ENCODE measurements at regions not wholly inside any gene's neighbourhood (a gene's known extent, or its start where the extent isn't known, plus 50 kb on each side); places are given as distances from the start of the nearest gene placed in this dataset.
"Not testable (repeated sequence)": the region's sequence is repeated elsewhere in the genome, so short reads cannot be mapped to it uniquely, and the experiment has no call there.

GRCh38 chr16:29286796-29287195 lies 119.7 kb downstream of the NPIPB11 start:
- H3K27ac ChIP-seq (ENCODE audit: low read depth, low read length); H4K20me1 ChIP-seq (ENCODE audit: low read depth, low read length); H3K79me2 ChIP-seq (ENCODE audit: insufficient read depth, low read length); H3K4me2 ChIP-seq (ENCODE audit: low read depth, low read length, poor library complexity, severe bottlenecking); H3K27me3 ChIP-seq (ENCODE audit: low read length); H2AFZ ChIP-seq (ENCODE audit: low read depth, low read length, severe bottlenecking); H3K4me3 ChIP-seq (ENCODE audit: insufficient read depth, low read length, poor library complexity, severe bottlenecking); H3K36me3 ChIP-seq (ENCODE audit: low read length); H3F3A ChIP-seq (ENCODE audit: insufficient read depth); H3K9me2 ChIP-seq (replicated peaks; ENCODE audit: insufficient read depth, low read length); H3K9me3 ChIP-seq (ENCODE audit: insufficient read depth, low read length); H3K9ac ChIP-seq (ENCODE audit: low read length): not testable (repeated sequence)

- not testable (repeated sequence) for H3F3A ChIP-seq (ENCODE audit: insufficient read depth); H3K79me2 ChIP-seq (ENCODE audit: insufficient read depth, low read length); H3K4me2 ChIP-seq (ENCODE audit: low read depth, low read length, poor library complexity, severe bottlenecking); H3K4me3 ChIP-seq (ENCODE audit: insufficient read depth, low read length, poor library complexity, severe bottlenecking); H3K9ac ChIP-seq (ENCODE audit: low read length); H4K20me1 ChIP-seq (ENCODE audit: low read depth, low read length); H3K27me3 ChIP-seq (ENCODE audit: low read length); H3K9me3 ChIP-seq (ENCODE audit: insufficient read depth, low read length); H3K27ac ChIP-seq (ENCODE audit: low read depth, low read length); H2AFZ ChIP-seq (ENCODE audit: low read depth, low read length, severe bottlenecking); H3K36me3 ChIP-seq (ENCODE audit: low read length); H3K9me2 ChIP-seq (replicated peaks; ENCODE audit: insufficient read depth, low read length)
Measured at GRCh38 chr16:29286161-29286560, 120.3 kb downstream of the NPIPB11 start.

GRCh38 chr16:29285151-29285885 lies 121.2 kb downstream of the NPIPB11 start:
- not testable (repeated sequence) for H3K27ac ChIP-seq (ENCODE audit: low read depth, low read length); H4K20me1 ChIP-seq (ENCODE audit: low read depth, low read length); H3K79me2 ChIP-seq (ENCODE audit: insufficient read depth, low read length); H3K9me3 ChIP-seq (ENCODE audit: insufficient read depth, low read length); H3K9ac ChIP-seq (ENCODE audit: low read length); H3F3A ChIP-seq (ENCODE audit: insufficient read depth); H3K4me2 ChIP-seq (ENCODE audit: low read depth, low read length, poor library complexity, severe bottlenecking); H3K36me3 ChIP-seq (ENCODE audit: low read length); H3K27me3 ChIP-seq (ENCODE audit: low read length); H2AFZ ChIP-seq (ENCODE audit: low read depth, low read length, severe bottlenecking); H3K9me2 ChIP-seq (replicated peaks; ENCODE audit: insufficient read depth, low read length); H3K4me3 ChIP-seq (ENCODE audit: insufficient read depth, low read length, poor library complexity, severe bottlenecking)

- not testable (repeated sequence) for H4K20me1 ChIP-seq (ENCODE audit: low read depth, low read length); H3K4me2 ChIP-seq (ENCODE audit: low read depth, low read length, poor library complexity, severe bottlenecking); H3K9ac ChIP-seq (ENCODE audit: low read length); H3K27ac ChIP-seq (ENCODE audit: low read depth, low read length); H3K27me3 ChIP-seq (ENCODE audit: low read length); H3K36me3 ChIP-seq (ENCODE audit: low read length); H3F3A ChIP-seq (ENCODE audit: insufficient read depth); H3K4me3 ChIP-seq (ENCODE audit: insufficient read depth, low read length, poor library complexity, severe bottlenecking); H2AFZ ChIP-seq (ENCODE audit: low read depth, low read length, severe bottlenecking); H3K79me2 ChIP-seq (ENCODE audit: insufficient read depth, low read length); H3K9me3 ChIP-seq (ENCODE audit: insufficient read depth, low read length); H3K9me2 ChIP-seq (replicated peaks; ENCODE audit: insufficient read depth, low read length)
Measured at GRCh38 chr16:29284723-29285122, 121.8 kb downstream of the NPIPB11 start.

GRCh38 chr16:29284159-29284558 lies 122.4 kb downstream of the NPIPB11 start:
- H3K36me3 ChIP-seq (ENCODE audit: low read length); H3K9me3 ChIP-seq (ENCODE audit: insufficient read depth, low read length): not testable (repeated sequence)

GRCh38 chr16:29278097-29278871 lies 128.2 kb downstream of the NPIPB11 start:
- not testable (repeated sequence) for H3K9me3 ChIP-seq (ENCODE audit: insufficient read depth, low read length); H3K9ac ChIP-seq (ENCODE audit: low read length); H3K4me3 ChIP-seq (ENCODE audit: insufficient read depth, low read length, poor library complexity, severe bottlenecking); H4K20me1 ChIP-seq (ENCODE audit: low read depth, low read length); H3F3A ChIP-seq (ENCODE audit: insufficient read depth); H3K36me3 ChIP-seq (ENCODE audit: low read length); H3K79me2 ChIP-seq (ENCODE audit: insufficient read depth, low read length); H3K27me3 ChIP-seq (ENCODE audit: low read length); H3K27ac ChIP-seq (ENCODE audit: low read depth, low read length); H3K9me2 ChIP-seq (replicated peaks; ENCODE audit: insufficient read depth, low read length); H2AFZ ChIP-seq (ENCODE audit: low read depth, low read length, severe bottlenecking); H3K4me2 ChIP-seq (ENCODE audit: low read depth, low read length, poor library complexity, severe bottlenecking)

More at GRCh38 chr16:29284159-29284558, 122.4 kb downstream of the NPIPB11 start:
- not testable (repeated sequence) for H3K9me2 ChIP-seq (replicated peaks; ENCODE audit: insufficient read depth, low read length); H3K9ac ChIP-seq (ENCODE audit: low read length); H3F3A ChIP-seq (ENCODE audit: insufficient read depth); H3K4me3 ChIP-seq (ENCODE audit: insufficient read depth, low read length, poor library complexity, severe bottlenecking); H3K4me2 ChIP-seq (ENCODE audit: low read depth, low read length, poor library complexity, severe bottlenecking); H3K27me3 ChIP-seq (ENCODE audit: low read length); H3K79me2 ChIP-seq (ENCODE audit: insufficient read depth, low read length); H3K27ac ChIP-seq (ENCODE audit: low read depth, low read length); H2AFZ ChIP-seq (ENCODE audit: low read depth, low read length, severe bottlenecking); H4K20me1 ChIP-seq (ENCODE audit: low read depth, low read length)

GRCh38 chr16:29276446-29276845 lies 130.1 kb downstream of the NPIPB11 start:
- not testable (repeated sequence) for H3K27me3 ChIP-seq (ENCODE audit: low read length); H4K20me1 ChIP-seq (ENCODE audit: low read depth, low read length); H2AFZ ChIP-seq (ENCODE audit: low read depth, low read length, severe bottlenecking); H3F3A ChIP-seq (ENCODE audit: insufficient read depth); H3K79me2 ChIP-seq (ENCODE audit: insufficient read depth, low read length); H3K9ac ChIP-seq (ENCODE audit: low read length); H3K4me3 ChIP-seq (ENCODE audit: insufficient read depth, low read length, poor library complexity, severe bottlenecking); H3K4me2 ChIP-seq (ENCODE audit: low read depth, low read length, poor library complexity, severe bottlenecking); H3K9me2 ChIP-seq (replicated peaks; ENCODE audit: insufficient read depth, low read length); H3K36me3 ChIP-seq (ENCODE audit: low read length); H3K27ac ChIP-seq (ENCODE audit: low read depth, low read length); H3K9me3 ChIP-seq (ENCODE audit: insufficient read depth, low read length)
